C4-2B (cell line): ENCODE measurements at regions not wholly inside any gene's neighbourhood (a gene's known extent, or its start where the extent isn't known, plus 50 kb on each side); places are given as distances from the start of the nearest gene placed in this dataset.

Experiments used
- H3K27ac ChIP-seq: fragments of 450-650 bp; 2 replicates; pipeline ENCODE4 v1.5.1; 2017
- CTCF ChIP-seq: fragments of 450-650 bp; conservative IDR thresholded peaks from 2 replicates; pipeline ENCODE4 v1.5.1; 2017; ENCODE audit warnings: mild to moderate bottlenecking
- ZFX ChIP-seq: fragments of 450-650 bp; IDR thresholded peaks from 2 replicates; pipeline ENCODE4 v1.6.1; 2017

DNA sequence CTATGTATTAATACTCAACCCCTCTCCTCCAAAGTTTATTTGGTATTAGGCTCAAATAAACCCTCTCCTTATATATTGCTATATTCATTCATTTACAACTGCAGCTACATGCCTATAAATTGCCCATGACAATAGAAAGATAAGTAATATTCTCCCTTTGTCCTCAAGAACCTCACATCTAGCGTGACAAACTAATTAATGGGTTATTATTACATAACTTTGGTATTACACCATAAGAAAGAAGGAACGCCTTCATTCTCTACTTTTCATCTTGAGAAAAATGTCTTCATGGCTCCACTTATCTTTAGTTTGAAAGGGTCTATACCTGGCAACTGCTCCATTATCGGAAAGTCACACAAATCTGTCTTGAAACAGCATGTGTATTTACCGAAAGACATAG is 157.7 kb upstream of the RASGEF1B start:
- TF ChIP-seq CTCF: no peak
- no peak for TF ChIP-seq ZFX
- no peak overlapping the region for H3K27ac ChIP-seq

- TF ChIP-seq CTCF (no peak), ZFX (no peak)
- no peak overlapping the region for H3K27ac ChIP-seq
Measured at GRCh38 chr4:81628489-81628888, 156.8 kb upstream of the RASGEF1B start.

DNA sequence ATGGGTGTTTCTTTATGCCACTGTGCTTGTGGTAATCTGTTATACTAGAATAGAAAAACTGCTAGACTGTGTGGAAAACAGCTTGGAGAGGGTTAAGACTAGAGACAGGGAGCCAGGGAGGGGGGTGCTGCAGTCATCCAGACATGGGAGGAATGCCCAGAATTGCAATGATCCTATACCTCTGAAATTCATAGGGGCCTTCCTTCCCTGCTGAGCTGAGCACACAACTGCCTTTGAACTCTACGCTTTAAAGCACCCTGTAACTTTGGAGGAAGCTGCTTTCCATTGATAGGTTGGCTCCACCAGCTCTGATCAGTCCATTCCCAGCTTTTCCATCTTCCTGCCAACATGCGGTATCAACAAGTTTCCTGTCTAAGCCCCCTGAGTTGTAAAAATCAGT is 155.9 kb upstream of the RASGEF1B start:
- H3K27ac ChIP-seq: no peak overlapping the region
- TF ChIP-seq ZFX (no peak), CTCF (no peak)

GRCh38 chr4:81626851-81627250 is 155.1 kb upstream of the RASGEF1B start:
- H3K27ac ChIP-seq: no peak overlapping the region
- no peak for TF ChIP-seq CTCF
- TF ChIP-seq ZFX: no peak

GRCh38 chr4:81625422-81626417 is 154.0 kb upstream of the RASGEF1B start:
- TF ChIP-seq CTCF (no peak), ZFX (no peak)

DNA sequence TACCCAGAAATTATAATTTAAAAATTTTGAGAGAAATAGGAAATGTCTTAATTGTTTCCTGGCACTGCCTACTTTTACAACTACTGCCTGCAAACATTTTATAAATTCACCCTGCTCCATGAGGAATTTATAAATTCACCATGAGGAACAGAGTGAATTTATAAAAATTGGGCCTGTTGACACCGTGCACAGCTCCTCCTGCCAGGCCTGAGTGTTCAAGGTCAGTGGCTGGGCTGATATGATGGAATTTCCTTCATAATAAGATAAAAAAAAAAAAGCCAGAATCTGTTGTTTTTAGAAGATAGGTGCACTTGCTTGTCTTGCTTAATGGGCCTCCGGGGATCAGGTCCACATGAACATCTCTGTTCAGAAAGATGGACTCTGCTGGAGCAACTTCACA is 151.7 kb upstream of the RASGEF1B start:
- H3K27ac ChIP-seq: no peak overlapping the region
- TF ChIP-seq CTCF (no peak), ZFX (no peak)

More at GRCh38 chr4:81625422-81626417, 154.0 kb upstream of the RASGEF1B start:
- H3K27ac ChIP-seq: no peak overlapping the region

DNA sequence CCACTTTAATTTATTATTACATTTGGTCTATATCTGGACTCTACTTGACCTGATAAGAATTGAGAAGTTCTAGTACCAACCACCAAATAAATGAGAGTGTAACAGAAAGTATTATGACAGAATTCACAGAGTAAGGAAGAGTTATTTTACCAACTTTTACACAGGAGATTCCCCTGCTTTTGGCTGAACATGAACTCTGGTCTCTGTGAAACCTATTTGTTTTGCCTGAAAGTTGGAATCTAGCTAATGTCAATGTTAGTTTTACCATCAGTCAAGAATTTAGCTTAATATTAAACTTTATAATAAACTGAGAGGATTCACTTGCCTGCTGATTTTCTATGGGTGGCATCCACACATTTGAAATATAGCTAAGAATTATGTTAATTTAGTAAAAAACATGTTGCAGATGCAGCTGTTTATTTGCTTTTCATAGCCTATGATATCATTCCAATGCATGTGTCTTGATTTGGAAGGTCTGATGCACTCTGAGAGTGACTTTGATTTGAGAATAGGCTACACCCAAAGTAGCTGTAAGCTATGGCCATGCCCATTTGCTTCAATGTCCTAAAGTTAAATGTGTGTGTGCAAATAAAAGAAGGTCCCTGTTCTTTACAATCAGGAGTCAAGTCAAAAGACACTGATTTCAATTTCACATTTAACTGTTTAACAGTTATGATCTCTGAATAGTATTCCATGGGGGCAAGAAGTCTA is 150.9 kb upstream of the RASGEF1B start:
- H3K27ac ChIP-seq: no peak overlapping the region
- no peak for TF ChIP-seq ZFX
- no peak for TF ChIP-seq CTCF
